ENCODE measurements at regions not wholly inside any gene's neighbourhood (a gene's known extent, or its start where the extent isn't known, plus 50 kb on each side); places are given as distances from the start of the nearest gene placed in this dataset.
"Not testable (repeated sequence)": the region's sequence is repeated elsewhere in the genome, so short reads cannot be mapped to it uniquely, and the experiment has no call there.

DNA sequence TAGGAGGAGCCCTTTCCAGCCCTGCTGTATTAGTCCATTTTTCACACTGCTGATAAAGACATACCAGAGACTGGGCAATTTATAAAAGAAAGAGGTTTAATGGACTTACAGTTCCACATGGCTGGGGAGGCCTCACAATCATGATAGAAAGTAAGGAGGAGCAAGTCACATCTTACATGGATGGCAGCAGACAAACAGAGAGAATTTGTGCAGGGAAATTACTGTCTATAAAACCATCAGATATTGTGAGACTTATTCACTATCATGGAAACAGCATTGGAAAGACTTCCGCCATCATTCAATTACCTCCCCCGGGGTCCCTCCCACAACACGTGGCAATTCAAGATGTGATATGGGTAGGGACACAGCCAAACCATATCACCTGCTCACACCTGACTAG lies 744.3 kb upstream of the SLITRK5 start:
- TF ChIP-seq MYC (IDR thresholded peaks at IDR 0.05; ENCODE audit: low read depth, low read length); POLR2A (IDR thresholded peaks at IDR 0.05; ENCODE audit: extremely low read depth, insufficient read length): not testable (repeated sequence)
- TF ChIP-seq, protein P1, sequence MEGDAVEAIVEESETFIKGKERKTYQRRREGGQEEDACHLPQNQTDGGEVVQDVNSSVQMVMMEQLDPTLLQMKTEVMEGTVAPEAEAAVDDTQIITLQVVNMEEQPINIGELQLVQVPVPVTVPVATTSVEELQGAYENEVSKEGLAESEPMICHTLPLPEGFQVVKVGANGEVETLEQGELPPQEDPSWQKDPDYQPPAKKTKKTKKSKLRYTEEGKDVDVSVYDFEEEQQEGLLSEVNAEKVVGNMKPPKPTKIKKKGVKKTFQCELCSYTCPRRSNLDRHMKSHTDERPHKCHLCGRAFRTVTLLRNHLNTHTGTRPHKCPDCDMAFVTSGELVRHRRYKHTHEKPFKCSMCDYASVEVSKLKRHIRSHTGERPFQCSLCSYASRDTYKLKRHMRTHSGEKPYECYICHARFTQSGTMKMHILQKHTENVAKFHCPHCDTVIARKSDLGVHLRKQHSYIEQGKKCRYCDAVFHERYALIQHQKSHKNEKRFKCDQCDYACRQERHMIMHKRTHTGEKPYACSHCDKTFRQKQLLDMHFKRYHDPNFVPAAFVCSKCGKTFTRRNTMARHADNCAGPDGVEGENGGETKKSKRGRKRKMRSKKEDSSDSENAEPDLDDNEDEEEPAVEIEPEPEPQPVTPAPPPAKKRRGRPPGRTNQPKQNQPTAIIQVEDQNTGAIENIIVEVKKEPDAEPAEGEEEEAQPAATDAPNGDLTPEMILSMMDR (IDR thresholded peaks at IDR 0.05; ENCODE audit: low read depth, low read length), result not testable (repeated sequence)
